ENCODE measurements at regions not wholly inside any gene's neighbourhood (a gene's known extent, or its start where the extent isn't known, plus 50 kb on each side); places are given as distances from the start of the nearest gene placed in this dataset.
"Not testable (repeated sequence)": the region's sequence is repeated elsewhere in the genome, so short reads cannot be mapped to it uniquely, and the experiment has no call there.

DNA sequence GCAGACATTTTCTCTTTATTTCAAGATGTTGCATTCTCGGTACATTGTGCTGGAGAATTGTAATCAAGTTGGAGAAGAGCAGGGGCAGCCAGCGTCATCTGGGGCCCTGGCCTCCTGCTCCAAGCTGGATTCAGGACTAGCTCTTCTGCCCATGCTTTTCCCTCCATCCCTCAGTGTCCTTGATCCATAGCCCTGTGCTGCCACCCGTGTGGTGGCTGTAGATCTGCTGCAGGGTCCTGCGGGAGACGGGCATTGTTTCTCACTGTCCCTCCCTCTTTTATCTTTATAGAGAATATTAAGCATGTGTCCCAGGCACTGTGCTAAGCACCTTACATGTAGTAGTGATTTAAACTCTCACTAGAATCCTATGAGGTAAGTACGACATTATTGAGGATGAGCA, 60.5 kb upstream of the HAND1 start:
- H3K4me1 ChIP-seq (ENCODE audit: control insufficient read depth in 1 of 2, low read depth in 2 of 2) = no peaks in the 10 kb centered on the region
- no peak overlapping the region for H3K4me3 ChIP-seq
- no peaks in the 10 kb centered on the region for H3K27me3 ChIP-seq (replicated peaks; ENCODE audit: insufficient read depth)
- no peaks in the 10 kb centered on the region for H3K36me3 ChIP-seq
- no peaks in the 10 kb centered on the region for H3K9me3 ChIP-seq
- ATAC-seq (ENCODE audit: insufficient number of reproducible peaks, low FRiP score, low read depth) (no peak), DNase-seq (ENCODE audit: low spot score) (no peak)
- H3K27ac ChIP-seq = no peak overlapping the region
- TF ChIP-seq, protein P1, sequence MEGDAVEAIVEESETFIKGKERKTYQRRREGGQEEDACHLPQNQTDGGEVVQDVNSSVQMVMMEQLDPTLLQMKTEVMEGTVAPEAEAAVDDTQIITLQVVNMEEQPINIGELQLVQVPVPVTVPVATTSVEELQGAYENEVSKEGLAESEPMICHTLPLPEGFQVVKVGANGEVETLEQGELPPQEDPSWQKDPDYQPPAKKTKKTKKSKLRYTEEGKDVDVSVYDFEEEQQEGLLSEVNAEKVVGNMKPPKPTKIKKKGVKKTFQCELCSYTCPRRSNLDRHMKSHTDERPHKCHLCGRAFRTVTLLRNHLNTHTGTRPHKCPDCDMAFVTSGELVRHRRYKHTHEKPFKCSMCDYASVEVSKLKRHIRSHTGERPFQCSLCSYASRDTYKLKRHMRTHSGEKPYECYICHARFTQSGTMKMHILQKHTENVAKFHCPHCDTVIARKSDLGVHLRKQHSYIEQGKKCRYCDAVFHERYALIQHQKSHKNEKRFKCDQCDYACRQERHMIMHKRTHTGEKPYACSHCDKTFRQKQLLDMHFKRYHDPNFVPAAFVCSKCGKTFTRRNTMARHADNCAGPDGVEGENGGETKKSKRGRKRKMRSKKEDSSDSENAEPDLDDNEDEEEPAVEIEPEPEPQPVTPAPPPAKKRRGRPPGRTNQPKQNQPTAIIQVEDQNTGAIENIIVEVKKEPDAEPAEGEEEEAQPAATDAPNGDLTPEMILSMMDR (IDR thresholded peaks at IDR 0.05) = no peak

DNA sequence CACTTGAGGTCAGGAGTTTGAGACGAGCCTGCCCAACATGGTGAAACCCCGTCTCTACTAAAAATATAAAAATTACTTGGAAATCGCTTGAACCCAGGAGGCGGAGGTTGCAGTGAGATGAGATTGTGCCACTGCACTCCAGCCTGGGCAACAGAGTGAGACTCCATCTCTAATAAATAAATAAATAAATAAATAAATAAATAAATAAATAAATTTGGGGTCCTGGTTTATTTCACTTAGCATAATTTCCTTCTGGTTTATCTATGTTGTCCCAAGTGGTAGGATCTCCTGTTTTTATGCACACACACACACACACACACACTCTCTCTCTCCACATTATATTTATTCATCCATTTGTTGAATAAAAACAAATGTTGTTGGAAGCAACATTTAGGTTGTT, 58.4 kb upstream of the HAND1 start:
- H3K36me3 ChIP-seq; H3K4me1 ChIP-seq (ENCODE audit: control insufficient read depth in 1 of 2, low read depth in 2 of 2); DNase-seq (ENCODE audit: low spot score); H3K9me3 ChIP-seq; ATAC-seq (ENCODE audit: insufficient number of reproducible peaks, low FRiP score, low read depth); H3K27ac ChIP-seq; H3K4me3 ChIP-seq; H3K27me3 ChIP-seq (replicated peaks; ENCODE audit: insufficient read depth): not testable (repeated sequence)

DNA sequence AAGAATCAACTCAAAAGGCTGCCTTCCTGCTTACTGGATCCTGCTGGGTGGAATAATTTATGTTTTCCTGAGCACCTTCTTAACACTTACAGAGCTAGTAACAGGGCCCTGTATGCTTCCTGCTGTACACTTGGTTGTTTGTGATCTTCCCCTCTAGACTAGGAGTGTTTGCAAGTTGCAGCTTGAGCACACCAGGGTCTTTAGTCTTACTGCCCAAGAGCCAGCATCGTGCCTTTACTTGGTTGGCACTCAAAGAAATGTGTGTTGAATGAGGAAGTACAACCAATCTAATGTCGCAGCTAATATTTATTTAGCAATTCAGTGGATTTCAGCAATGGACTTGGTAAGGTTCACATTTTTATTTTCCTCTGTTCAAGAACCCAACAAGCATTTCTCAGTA, 57.5 kb upstream of the HAND1 start:
- ATAC-seq (ENCODE audit: insufficient number of reproducible peaks, low FRiP score, low read depth) = no peak
- Histone ChIP-seq H3K4me1 (ENCODE audit: control insufficient read depth in 1 of 2, low read depth in 2 of 2) (no peaks in the 10 kb centered on the region), H3K36me3 (no peaks in the 10 kb centered on the region), H3K4me3 (no peak overlapping the region), H3K27ac (no peak overlapping the region), H3K9me3 (no peaks in the 10 kb centered on the region), H3K27me3 (replicated peaks; ENCODE audit: insufficient read depth) (no peaks in the 10 kb centered on the region)
- no peak for DNase-seq (ENCODE audit: low spot score)
- TF ChIP-seq, protein P1 (IDR thresholded peaks at IDR 0.05) = no peak

DNA sequence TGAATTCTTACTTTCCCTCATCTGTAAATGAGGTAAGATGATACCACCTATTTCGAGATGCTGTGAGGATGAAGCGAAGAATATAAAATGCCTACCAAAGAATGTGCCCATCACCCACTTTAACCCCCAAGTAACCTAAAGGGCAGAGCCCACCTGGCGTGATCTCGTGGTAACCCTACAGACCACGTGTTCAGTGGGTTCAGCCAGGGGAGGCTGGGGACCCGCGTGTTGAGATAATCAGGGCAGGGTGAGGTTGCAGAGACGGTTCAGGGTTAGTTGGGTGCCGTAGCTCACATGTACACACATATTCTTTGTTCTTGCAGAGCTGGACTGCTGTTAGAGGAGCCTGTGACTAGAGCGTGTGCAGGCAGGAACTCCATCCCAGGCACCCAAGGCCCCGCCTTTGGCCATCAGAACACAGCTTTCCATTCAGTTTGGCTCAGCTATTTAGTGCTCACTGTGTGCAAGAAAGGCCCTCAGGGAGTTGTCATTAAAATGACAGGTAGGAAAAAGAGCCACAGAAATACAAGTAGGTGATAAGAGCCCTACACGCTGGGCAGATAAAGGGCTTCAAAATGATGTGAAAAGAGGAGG, 56.5 kb upstream of the HAND1 start:
- H3K27me3 ChIP-seq (replicated peaks; ENCODE audit: insufficient read depth) = no peaks in the 10 kb centered on the region
- no peaks in the 10 kb centered on the region for H3K9me3 ChIP-seq
- H3K36me3 ChIP-seq = no peaks in the 10 kb centered on the region
- no peak overlapping the region for H3K27ac ChIP-seq
- H3K4me3 ChIP-seq = no peak overlapping the region
- ATAC-seq (ENCODE audit: insufficient number of reproducible peaks, low FRiP score, low read depth) (no peak), DNase-seq (ENCODE audit: low spot score) (no peak)
- TF ChIP-seq, protein P1 (IDR thresholded peaks at IDR 0.05) = no peak
- H3K4me1 ChIP-seq (ENCODE audit: control insufficient read depth in 1 of 2, low read depth in 2 of 2) = no peaks in the 10 kb centered on the region

DNA sequence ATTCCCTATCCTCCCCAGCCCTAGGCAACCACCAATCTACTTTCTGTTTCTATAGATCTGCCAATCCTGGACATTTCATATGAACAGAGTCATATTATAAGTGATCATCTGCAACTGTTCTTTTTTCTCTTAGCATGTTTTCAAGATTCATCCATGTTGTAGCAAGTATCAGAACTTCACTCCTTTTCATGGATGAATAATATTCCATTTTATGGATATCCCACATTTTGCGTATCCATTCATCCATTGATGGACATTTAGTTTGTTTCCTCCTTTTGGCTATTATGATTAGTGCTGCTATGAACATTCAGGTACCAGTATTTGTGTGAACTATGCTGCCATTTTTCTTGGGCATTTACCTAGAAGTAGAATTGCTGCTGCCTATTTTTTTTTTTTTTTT, 51.3 kb upstream of the HAND1 start:
- Histone ChIP-seq H3K4me3 (no peak overlapping the region), H3K4me1 (ENCODE audit: control insufficient read depth in 1 of 2, low read depth in 2 of 2) (no peaks in the 10 kb centered on the region), H3K36me3 (no peaks in the 10 kb centered on the region), H3K27me3 (replicated peaks; ENCODE audit: insufficient read depth) (no peaks in the 10 kb centered on the region), H3K9me3 (no peaks in the 10 kb centered on the region), H3K27ac (no peak overlapping the region)
- ATAC-seq (ENCODE audit: insufficient number of reproducible peaks, low FRiP score, low read depth) (no peak), DNase-seq (ENCODE audit: low spot score) (no peak)
- TF ChIP-seq, protein P1 (IDR thresholded peaks at IDR 0.05) = no peak

DNA sequence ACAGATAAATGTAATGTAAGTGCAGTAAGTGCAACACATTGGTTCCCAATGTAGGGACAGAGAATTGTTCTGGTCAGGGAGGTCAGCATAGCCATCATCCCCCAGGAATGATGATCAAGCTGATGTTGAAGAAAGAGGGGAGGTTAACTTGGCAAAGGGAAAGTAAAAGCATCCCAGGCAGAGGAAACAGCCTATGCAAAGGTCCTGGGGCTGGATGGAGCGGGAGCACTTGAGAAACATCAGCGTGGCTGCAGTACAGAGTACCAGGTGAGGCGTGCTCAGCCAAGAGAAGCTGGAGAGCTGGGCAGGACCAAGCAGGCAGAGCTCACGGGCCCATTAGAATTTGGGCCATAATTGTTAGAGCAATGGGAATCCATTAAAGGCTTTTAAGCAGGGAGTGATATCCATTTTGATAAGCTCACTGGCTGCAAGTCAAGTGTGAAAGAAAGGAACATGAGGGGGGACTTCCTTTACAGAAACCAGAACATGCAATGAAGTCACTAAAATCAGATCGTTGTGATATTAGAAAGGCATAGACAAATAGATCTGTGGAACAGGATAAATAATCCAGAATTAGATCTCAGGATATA, 50.1 kb upstream of the HAND1 start:
- TF ChIP-seq, protein P1 (IDR thresholded peaks at IDR 0.05) = no peak
- Histone ChIP-seq H3K9me3 (no peaks in the 10 kb centered on the region), H3K4me3 (no peak overlapping the region), H3K4me1 (ENCODE audit: control insufficient read depth in 1 of 2, low read depth in 2 of 2) (peaks cover 0 to 12% of the 10 kb centered on the region in 2 donors), H3K36me3 (no peaks in the 10 kb centered on the region), H3K27ac (no peak overlapping the region), H3K27me3 (replicated peaks; ENCODE audit: insufficient read depth) (no peaks in the 10 kb centered on the region)
- no peak for DNase-seq (ENCODE audit: low spot score)
- ATAC-seq (ENCODE audit: insufficient number of reproducible peaks, low FRiP score, low read depth) = no peak

Measured in thoracic aorta (tissue), 2 donors.